Glomerular visceral epithelial cell (primary cell): ENCODE measurements at regions not wholly inside any gene's neighbourhood (a gene's known extent, or its start where the extent isn't known, plus 50 kb on each side); places are given as distances from the start of the nearest gene placed in this dataset.
"Not testable (repeated sequence)": the region's sequence is repeated elsewhere in the genome, so short reads cannot be mapped to it uniquely, and the experiment has no call there.

Experiments used
- DNase-seq: peaks from one replicate; pipeline ENCODE4 v3.0.0-alpha.2; 2016; ENCODE audit errors: extremely low spot score

GRCh38 chr10:23493711-23494110 is 54.8 kb downstream of the OTUD1 start:
- DNase-seq, result no peak

GRCh38 chr10:23496727-23497126 is 57.9 kb downstream of the OTUD1 start:
- DNase-seq, result no peak

- no peak for DNase-seq
Measured at GRCh38 chr10:23499372-23500132, 60.7 kb downstream of the OTUD1 start.

GRCh38 chr10:23505797-23506465 is 67.1 kb downstream of the OTUD1 start:
- DNase-seq, result no peak

GRCh38 chr10:23512355-23513058 is 73.6 kb downstream of the OTUD1 start:
- no peak for DNase-seq

- not testable (repeated sequence) for DNase-seq
Measured at GRCh38 chr10:23513621-23514020, 74.7 kb downstream of the OTUD1 start.

GRCh38 chr10:23514321-23514720 is 75.4 kb downstream of the OTUD1 start:
- no peak for DNase-seq

- no peak for DNase-seq
Measured at GRCh38 chr10:23516530-23516929, 77.7 kb downstream of the OTUD1 start.

GRCh38 chr10:23517155-23517554 is 78.3 kb downstream of the OTUD1 start:
- DNase-seq, result no peak

GRCh38 chr10:23521735-23522134 is 82.9 kb downstream of the OTUD1 start:
- no peak for DNase-seq

GRCh38 chr10:23522345-23522744 is 83.5 kb downstream of the OTUD1 start:
- no peak for DNase-seq

- no peak for DNase-seq
Measured at GRCh38 chr10:23523251-23523650, 84.4 kb downstream of the OTUD1 start.

GRCh38 chr10:23525406-23525805 is 86.5 kb downstream of the OTUD1 start:
- DNase-seq, result no peak

GRCh38 chr10:23528419-23528818 is 89.5 kb downstream of the OTUD1 start:
- no peak for DNase-seq

- no peak for DNase-seq
Measured at GRCh38 chr10:23529625-23530024, 90.8 kb downstream of the OTUD1 start.

GRCh38 chr10:23530079-23530478 is 91.2 kb downstream of the OTUD1 start:
- DNase-seq, result no peak

GRCh38 chr10:23533212-23533611 is 94.3 kb downstream of the OTUD1 start:
- DNase-seq, result no peak

- no peak for DNase-seq
Measured at GRCh38 chr10:23534326-23534725, 95.5 kb downstream of the OTUD1 start.

GRCh38 chr10:23534761-23535160 is 95.9 kb downstream of the OTUD1 start:
- no peak for DNase-seq

- DNase-seq, result no peak
Measured at GRCh38 chr10:23535381-23535780, 96.5 kb downstream of the OTUD1 start.

- DNase-seq, result no peak
Measured at GRCh38 chr10:23538968-23539367, 100.1 kb downstream of the OTUD1 start.

GRCh38 chr10:23540401-23541030 is 101.6 kb downstream of the OTUD1 start:
- DNase-seq, result no peak
